Glutamatergic neuron (in vitro differentiated cells): ENCODE measurements at regions not wholly inside any gene's neighbourhood (a gene's known extent, or its start where the extent isn't known, plus 50 kb on each side); places are given as distances from the start of the nearest gene placed in this dataset.

Experiments
- DNase-seq: peaks from one replicate; pipeline ENCODE4 v3.0.0; 2022
- H3K27ac Mint-ChIP-seq: one replicate; pipeline ENCODE4 v1.8.0; 2020; ENCODE audit warnings: mild to moderate bottlenecking, mixed read lengths, inconsistent platforms; ENCODE audit not compliant: unreplicated experiment
- H3K27me3 Mint-ChIP-seq: one replicate; pipeline ENCODE4 v1.8.0; 2020; ENCODE audit warnings: mild to moderate bottlenecking, moderate library complexity, mixed read lengths, inconsistent platforms; ENCODE audit not compliant: unreplicated experiment
- H3K36me3 Mint-ChIP-seq: one replicate; pipeline ENCODE4 v1.8.0; 2020; ENCODE audit warnings: mild to moderate bottlenecking, mixed read lengths, inconsistent platforms; ENCODE audit not compliant: unreplicated experiment
- H3K4me1 Mint-ChIP-seq: one replicate; pipeline ENCODE4 v1.8.0; 2020; ENCODE audit warnings: mild to moderate bottlenecking, low read depth, mixed read lengths, inconsistent platforms; ENCODE audit not compliant: unreplicated experiment
- H3K4me3 Mint-ChIP-seq: one replicate; pipeline ENCODE4 v1.8.0; 2020; ENCODE audit warnings: mild to moderate bottlenecking, mixed read lengths, inconsistent platforms; ENCODE audit not compliant: unreplicated experiment
- H3K9me3 Mint-ChIP-seq: one replicate; pipeline ENCODE4 v1.8.0; 2020; ENCODE audit warnings: mild to moderate bottlenecking, moderate library complexity, mixed read lengths, inconsistent platforms; ENCODE audit not compliant: unreplicated experiment
- CTCF ChIP-seq: fragments of 200-600 bp; sonication (generic); IDR thresholded peaks from one replicate; pipeline ENCODE4 v1.5.0; 2021; ENCODE audit not compliant: partially characterized antibody, unreplicated experiment

DNA sequence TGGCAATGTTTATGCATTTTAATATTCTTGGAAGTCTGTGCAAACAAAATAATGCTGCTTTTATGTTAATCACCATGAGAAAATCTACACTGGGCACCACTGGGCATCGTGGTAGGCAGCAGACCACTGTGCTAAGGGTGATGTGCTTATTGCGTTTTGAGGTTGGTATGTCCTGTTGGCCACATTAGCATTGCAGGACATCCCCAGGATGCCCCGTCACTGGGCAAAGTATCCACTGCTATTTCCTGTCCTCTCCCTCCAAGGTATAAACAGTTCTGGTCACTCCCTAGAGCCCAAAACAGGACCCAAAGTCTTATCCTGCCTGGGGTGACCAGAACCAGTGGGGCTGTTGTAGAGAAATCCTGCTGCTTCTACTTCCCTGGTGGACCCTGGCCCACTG is 284.2 kb upstream of the ROPN1 start:
- H3K4me1 Mint-ChIP-seq: peaks cover 64% of the 10 kb centered on the region
- no peak for TF ChIP-seq CTCF
- H3K4me3 Mint-ChIP-seq: peak overlapping the region; percentile 21
- H3K9me3 Mint-ChIP-seq: peaks cover 51% of the 10 kb centered on the region
- no peak for DNase-seq
- H3K27me3 Mint-ChIP-seq: peaks cover 26% of the 10 kb centered on the region
- peak overlapping the region; percentile 67 for H3K27ac Mint-ChIP-seq
- H3K36me3 Mint-ChIP-seq: peaks cover 8% of the 10 kb centered on the region

DNA sequence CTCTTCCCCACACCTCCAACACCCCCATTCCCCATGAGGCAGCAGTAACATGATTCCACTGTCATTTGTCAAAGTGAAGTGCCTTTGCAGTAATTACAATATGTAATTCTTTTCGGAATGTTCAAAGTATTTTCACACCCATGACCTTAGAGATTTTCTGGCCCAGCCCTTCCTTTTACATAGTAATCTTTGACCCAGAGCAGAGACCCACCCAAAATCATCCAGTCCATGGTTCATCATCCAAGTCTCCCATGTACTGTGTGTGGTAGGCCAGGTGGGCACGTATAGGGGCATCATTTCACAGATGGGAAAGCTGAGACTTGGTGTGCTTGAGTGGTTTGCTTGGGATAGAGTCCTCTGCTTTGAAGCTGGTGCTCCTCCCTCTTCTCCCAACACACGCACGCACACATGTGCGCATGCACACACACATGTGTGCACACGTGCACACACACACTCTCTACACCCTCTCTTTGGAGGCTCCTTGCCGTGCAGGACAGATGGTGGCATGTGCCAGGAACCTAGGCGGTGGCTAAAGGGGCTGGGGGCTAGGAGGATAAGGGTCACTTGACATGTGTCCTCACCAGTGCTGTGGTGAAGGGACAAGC is 284.7 kb upstream of the ROPN1 start:
- H3K27me3 Mint-ChIP-seq: peaks cover 23% of the 10 kb centered on the region
- peaks cover 52% of the 10 kb centered on the region for H3K9me3 Mint-ChIP-seq
- peak overlapping the region; percentile 67 for H3K27ac Mint-ChIP-seq
- peak overlapping the region; percentile 44 for H3K4me3 Mint-ChIP-seq
- peaks cover 11% of the 10 kb centered on the region for H3K36me3 Mint-ChIP-seq
- peaks cover 64% of the 10 kb centered on the region for H3K4me1 Mint-ChIP-seq
- no peak for DNase-seq
- no peak for TF ChIP-seq CTCF

DNA sequence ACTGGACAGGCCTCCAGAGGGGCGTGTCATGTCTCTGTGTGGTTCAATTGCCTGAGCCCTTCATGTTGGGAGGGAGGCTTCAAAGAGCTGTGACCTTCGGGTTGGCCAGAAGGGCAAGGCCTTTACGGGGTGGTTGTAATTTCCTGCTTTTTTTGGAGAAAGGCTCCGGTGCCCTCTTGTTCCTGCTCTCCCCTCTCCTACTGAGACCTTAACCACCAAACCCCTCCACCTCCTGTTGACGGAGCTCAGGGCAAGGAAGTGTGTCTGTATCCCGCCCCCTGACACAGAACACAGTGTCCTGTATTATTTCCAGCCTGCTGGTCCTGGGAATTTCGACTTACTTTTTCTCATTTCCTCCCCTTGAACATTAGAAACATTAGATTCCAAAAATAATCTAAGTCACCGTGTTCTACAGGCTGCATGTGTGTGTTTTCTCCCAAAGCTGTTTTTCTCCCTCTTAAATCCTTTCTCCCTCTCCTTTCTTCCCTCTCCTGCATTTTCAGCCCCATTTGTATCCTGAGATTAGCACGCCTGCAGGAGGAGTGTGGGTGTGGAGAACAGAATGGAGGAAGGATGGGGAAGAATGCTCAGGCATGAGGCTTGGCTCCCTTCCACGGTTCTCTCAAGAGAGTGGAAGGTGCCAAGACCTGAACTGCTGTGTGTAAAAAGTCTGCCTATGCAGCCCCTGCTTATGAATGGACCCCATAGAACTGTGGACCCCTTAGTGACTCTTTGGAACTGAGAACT is 285.4 kb upstream of the ROPN1 start:
- H3K4me3 Mint-ChIP-seq: peak overlapping the region; percentile 44
- H3K9me3 Mint-ChIP-seq: peaks cover 47% of the 10 kb centered on the region
- H3K27me3 Mint-ChIP-seq: peaks cover 27% of the 10 kb centered on the region
- peaks cover 11% of the 10 kb centered on the region for H3K36me3 Mint-ChIP-seq
- TF ChIP-seq CTCF: no peak
- DNase-seq: no peak
- H3K4me1 Mint-ChIP-seq: peaks cover 62% of the 10 kb centered on the region
- no peak overlapping the region for H3K27ac Mint-ChIP-seq

GRCh38 chr3:124281453-124282316 is 289.8 kb upstream of the ROPN1 start:
- Mint-ChIP-seq H3K27me3 (peaks cover 19% of the 10 kb centered on the region), H3K4me3 (no peak overlapping the region), H3K36me3 (peaks cover 11% of the 10 kb centered on the region), H3K9me3 (peaks cover 35% of the 10 kb centered on the region), H3K27ac (peak overlapping the region; percentile 29), H3K4me1 (peaks cover 63% of the 10 kb centered on the region)
- TF ChIP-seq CTCF: no peak
- no peak for DNase-seq
